AG04449 (cell line): ENCODE measurements at regions not wholly inside any gene's neighbourhood (a gene's known extent, or its start where the extent isn't known, plus 50 kb on each side); places are given as distances from the start of the nearest gene placed in this dataset.
A peak's percentile ranks its signal among the peaks of the same experiment; 100 is the strongest.

Source experiments
- CTCF ChIA-PET: fragments of 350-600 bp; formaldehyde crosslinking; extraction: SDS; loops from one replicate; lab custom pipeline; 2021; ENCODE audit warnings: antibody characterized with exemption; lab: Yijun Ruan, JAX
- POLR2A ChIA-PET: fragments of 400-600, 350-600 bp; formaldehyde crosslinking; extraction: SDS; loops from one replicate; lab custom pipeline; 2020; ENCODE audit warnings: antibody characterized with exemption, inconsistent platforms; lab: Yijun Ruan, JAX
- DNase-seq: peaks from one replicate; pipeline ENCODE4 v3.0.0-alpha.2; 2010; ENCODE audit warnings: low read depth, low spot score
- H3K4me3 ChIP-seq: 2 replicates; pipeline ENCODE4 v1.5.1; 2011; ENCODE audit warnings: low read depth, mild to moderate bottlenecking, control low read depth, low read length
- CTCF ChIP-seq: IDR thresholded peaks from one replicate; pipeline ENCODE4 v1.5.1; 2011; ENCODE audit warnings: mild to moderate bottlenecking, moderate library complexity, low read length, control low read depth, inconsistent platforms; ENCODE audit not compliant: insufficient read depth; ENCODE audit errors: missing control alignments

- POLR2A ChIA-PET = interaction anchor here (0.6 kb wide), 1 partner anchor 19 kb away, joined by 4 read pairs; no protein-coding TSS in a partner anchor
Measured at GRCh38 chr3:66095295-66096001, 56.7 kb upstream of the MAGI1 start.

GRCh38 chr3:66093981-66094380 is 55.3 kb upstream of the MAGI1 start:
- no peak overlapping the region for H3K4me3 ChIP-seq
- no peak for TF ChIP-seq CTCF
- no peak for DNase-seq
- ChIA-PET CTCF (interaction anchor here (1.3 kb wide), 1 partner anchor 45 kb away, joined by 5 read pairs; no protein-coding TSS in a partner anchor), POLR2A (no interaction called here)

More at GRCh38 chr3:66095295-66096001, 56.7 kb upstream of the MAGI1 start:
- DNase-seq = peak; percentile 67
- CTCF ChIA-PET = interaction anchor here (1.2 to 1.3 kb wide), 2 partner anchors 43 to 76 kb away, joined by 3 to 5 read pairs; no protein-coding TSS in a partner anchor
- no peak for TF ChIP-seq CTCF
- H3K4me3 ChIP-seq = no peak overlapping the region

GRCh38 chr3:66092175-66092995 is 53.7 kb upstream of the MAGI1 start:
- CTCF ChIA-PET = interaction anchor here (1.7 kb wide), 1 partner anchor 15 kb away, joined by 3 read pairs; no protein-coding TSS in a partner anchor
- TF ChIP-seq CTCF = no peak
- POLR2A ChIA-PET = no interaction called here
- DNase-seq = no peak
- no peak overlapping the region for H3K4me3 ChIP-seq
